MM.1S (cell line): ENCODE measurements at regions not wholly inside any gene's neighbourhood (a gene's known extent, or its start where the extent isn't known, plus 50 kb on each side); places are given as distances from the start of the nearest gene placed in this dataset.
A peak's percentile ranks its signal among the peaks of the same experiment; 100 is the strongest.

Source experiments
- DNase-seq: peaks from one replicate; pipeline ENCODE4 v3.0.0-alpha.2; 2015
- H2AFZ ChIP-seq: fragments of 300-600 bp; sonication (generic); 2 replicates; pipeline ENCODE4 v1.6.0; 2016; ENCODE audit warnings: antibody characterized with exemption, low read length
- H3F3A ChIP-seq: fragments of 300-600 bp; sonication (generic); 2 replicates; pipeline ENCODE4 v1.6.1; 2016; ENCODE audit warnings: mild to moderate bottlenecking, antibody characterized with exemption, low read length, moderate library complexity, mixed read lengths; ENCODE audit not compliant: insufficient read depth
- H3K27ac ChIP-seq: fragments of 300-600 bp; sonication (generic); 2 replicates; pipeline ENCODE4 v1.5.1; 2016; ENCODE audit warnings: mild to moderate bottlenecking, low read length
- H3K27me3 ChIP-seq: fragments of 300-600 bp; sonication (generic); replicated peaks from 2 replicates; pipeline ENCODE4 v1.6.0; 2016; ENCODE audit warnings: low read length; ENCODE audit not compliant: insufficient read depth
- H3K36me3 ChIP-seq: fragments of 300-600 bp; sonication (generic); replicated peaks from 2 replicates; pipeline ENCODE4 v1.6.1; 2016; ENCODE audit warnings: mild to moderate bottlenecking, low read length, mixed read lengths; ENCODE audit not compliant: insufficient read depth
- H3K4me1 ChIP-seq: fragments of 300-600 bp; sonication (generic); 2 replicates; pipeline ENCODE4 v1.6.1; 2016; ENCODE audit warnings: low read length, mixed read lengths
- H3K4me2 ChIP-seq: fragments of 300-600 bp; sonication (generic); 2 replicates; pipeline ENCODE4 v1.6.0; 2016; ENCODE audit warnings: low read depth, low read length
- H3K4me3 ChIP-seq: fragments of 300-600 bp; sonication (generic); 2 replicates; pipeline ENCODE4 v1.5.1; 2016; ENCODE audit warnings: low read length, mixed read lengths
- H3K79me2 ChIP-seq: fragments of 300-600 bp; sonication (generic); 2 replicates; pipeline ENCODE4 v1.6.1; 2016; ENCODE audit warnings: mixed run types, low read length, mixed read lengths
- H3K9ac ChIP-seq: fragments of 300-600 bp; sonication (generic); 2 replicates; pipeline ENCODE4 v1.6.1; 2016; ENCODE audit warnings: low read length, mixed read lengths
- H3K9me2 ChIP-seq: fragments of 300-600 bp; sonication (generic); replicated peaks from 2 replicates; pipeline ENCODE4 v1.6.1; 2016; ENCODE audit warnings: mild to moderate bottlenecking, low read length, mixed read lengths; ENCODE audit not compliant: insufficient read depth
- H3K9me3 ChIP-seq: fragments of 300-600 bp; sonication (generic); replicated peaks from 2 replicates; pipeline ENCODE4 v1.6.1; 2016; ENCODE audit warnings: mild to moderate bottlenecking, low read length, mixed read lengths; ENCODE audit not compliant: insufficient read depth
- H4K20me1 ChIP-seq: fragments of 300-600 bp; sonication (generic); 2 replicates; pipeline ENCODE4 v1.6.1; 2016; ENCODE audit warnings: mild to moderate bottlenecking, low read length, moderate library complexity, mixed read lengths; ENCODE audit not compliant: insufficient read depth
- CTCF ChIP-seq: fragments of 300-600 bp; sonication (generic); IDR thresholded peaks from 2 replicates; pipeline ENCODE4 v1.5.1; 2016; ENCODE audit warnings: antibody characterized with exemption, low read length, mixed read lengths
- EZH2 ChIP-seq: fragments of 300-600 bp; sonication (generic); optimal IDR thresholded peaks from 2 replicates; pipeline ENCODE3; 2017; ENCODE audit warnings: low read depth, mild to moderate bottlenecking, antibody characterized with exemption, low read length, mixed read lengths
- EZH2phosphoT487 ChIP-seq: fragments of 300-600 bp; sonication (generic); IDR thresholded peaks from 2 replicates; pipeline ENCODE4 v1.6.1; 2018; ENCODE audit warnings: antibody characterized with exemption, low read length

DNA sequence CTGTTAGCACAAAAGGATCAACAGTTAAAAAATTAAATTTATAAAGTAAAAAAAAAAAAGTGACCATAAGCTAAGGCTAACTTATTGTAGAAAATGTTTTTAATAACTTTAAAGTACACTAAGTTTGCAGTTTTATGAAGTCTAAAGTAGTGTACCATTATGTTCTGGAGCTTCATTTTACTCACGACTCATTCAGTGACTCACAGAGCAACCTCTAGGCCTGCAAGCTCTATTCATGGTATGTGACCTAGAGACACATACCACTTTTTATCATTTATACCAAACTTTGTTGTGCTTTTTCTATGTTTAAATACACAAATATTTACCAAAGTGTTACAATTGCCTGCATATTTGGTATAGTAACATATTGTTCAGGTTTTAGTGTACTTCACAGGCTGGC, 1552.3 kb downstream of the OTOL1 start:
- H3F3A ChIP-seq: no peaks in the 10 kb centered on the region
- H3K9ac ChIP-seq: no peak overlapping the region
- no peaks in the 10 kb centered on the region for H3K9me2 ChIP-seq
- H3K27ac ChIP-seq: no peak overlapping the region
- no peaks in the 10 kb centered on the region for H3K36me3 ChIP-seq
- no peak for DNase-seq
- H3K4me1 ChIP-seq: no peaks in the 10 kb centered on the region
- H3K4me3 ChIP-seq: no peak overlapping the region
- H2AFZ ChIP-seq: no peak overlapping the region
- TF ChIP-seq EZH2phosphoT487: no peak
- TF ChIP-seq CTCF: no peak
- TF ChIP-seq EZH2: no peak
- H3K9me3 ChIP-seq: no peaks in the 10 kb centered on the region
- H3K4me2 ChIP-seq: no peak overlapping the region
- no peaks in the 10 kb centered on the region for H3K79me2 ChIP-seq
- no peaks in the 10 kb centered on the region for H4K20me1 ChIP-seq
- no peaks in the 10 kb centered on the region for H3K27me3 ChIP-seq

DNA sequence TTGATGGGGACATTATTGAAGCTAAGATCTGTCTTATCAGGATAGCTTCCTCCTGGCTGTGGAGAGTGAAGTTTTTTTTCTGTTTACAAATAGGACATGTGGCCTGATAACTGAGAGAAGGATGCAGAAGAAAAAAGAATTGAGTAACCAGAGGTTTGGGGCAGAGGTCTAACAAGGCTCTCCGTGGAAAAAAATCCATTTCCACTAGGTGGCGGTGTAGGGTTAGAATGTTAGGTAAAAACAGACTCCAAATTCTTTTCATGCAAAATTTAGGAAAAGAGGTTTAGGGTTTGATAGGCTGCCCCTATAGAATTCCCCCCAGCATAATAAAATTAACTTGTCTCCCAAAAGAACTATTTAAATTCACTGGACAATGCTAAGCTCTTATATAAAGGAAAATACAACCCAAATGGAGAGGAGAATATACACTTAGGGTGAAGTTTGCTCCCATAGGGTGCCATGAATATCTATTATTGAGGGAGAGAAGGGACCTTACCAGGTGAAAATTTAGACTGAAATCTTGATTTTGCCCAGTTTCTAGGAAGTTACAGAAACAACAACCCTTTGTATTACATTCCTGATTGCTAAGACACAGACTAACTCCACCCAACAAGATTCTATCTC, 1560.4 kb downstream of the OTOL1 start:
- Histone ChIP-seq H3K9me2 (no peaks in the 10 kb centered on the region), H3F3A (no peaks in the 10 kb centered on the region), H3K27me3 (no peaks in the 10 kb centered on the region), H3K9me3 (no peaks in the 10 kb centered on the region), H3K27ac (no peak overlapping the region), H3K4me1 (no peaks in the 10 kb centered on the region), H3K4me2 (no peak overlapping the region), H3K9ac (no peak overlapping the region), H4K20me1 (no peaks in the 10 kb centered on the region), H3K79me2 (no peaks in the 10 kb centered on the region), H3K4me3 (no peak overlapping the region), H2AFZ (no peak overlapping the region), H3K36me3 (no peaks in the 10 kb centered on the region)
- peak; percentile 80 for TF ChIP-seq CTCF
- no peak for TF ChIP-seq EZH2
- peak; percentile 75 for DNase-seq

GRCh38 chr3:163058031-163058854, 1561.6 kb downstream of the OTOL1 start:
- Histone ChIP-seq H3K9ac (no peak overlapping the region), H4K20me1 (no peaks in the 10 kb centered on the region), H3K9me3 (no peaks in the 10 kb centered on the region), H3K27me3 (no peaks in the 10 kb centered on the region), H3F3A (no peaks in the 10 kb centered on the region), H3K9me2 (no peaks in the 10 kb centered on the region), H3K4me2 (no peak overlapping the region), H3K4me1 (no peaks in the 10 kb centered on the region), H3K4me3 (no peak overlapping the region), H3K27ac (no peak overlapping the region), H2AFZ (no peak overlapping the region), H3K79me2 (no peaks in the 10 kb centered on the region), H3K36me3 (no peaks in the 10 kb centered on the region)
- DNase-seq: no peak
- TF ChIP-seq EZH2: no peak
- TF ChIP-seq EZH2phosphoT487: no peak
- no peak for TF ChIP-seq CTCF
